Fibroblast of pulmonary artery (primary cell): ENCODE measurements at regions not wholly inside any gene's neighbourhood (a gene's known extent, or its start where the extent isn't known, plus 50 kb on each side); places are given as distances from the start of the nearest gene placed in this dataset.

ENCODE experiments used
- DNase-seq: peaks from one replicate; pipeline ENCODE4 v3.0.0-alpha.2; 2010; ENCODE audit warnings: low read depth
- H3K4me3 ChIP-seq: replicated peaks from 2 replicates; pipeline ENCODE4 v1.5.1; 2011; ENCODE audit warnings: low read depth, mild to moderate bottlenecking, control low read depth, low read length, moderate library complexity
- CTCF ChIP-seq: IDR thresholded peaks from 2 replicates; pipeline ENCODE4 v1.5.1; 2011; ENCODE audit warnings: mild to moderate bottlenecking, control low read depth, low read length, inconsistent platforms; ENCODE audit errors: missing control alignments

GRCh38 chr3:110918963-110919362, 152.7 kb upstream of the NECTIN3 start:
- H3K4me3 ChIP-seq, result no peak overlapping the region
- TF ChIP-seq CTCF, result no peak
- DNase-seq, result no peak

- no peak for TF ChIP-seq CTCF
- DNase-seq, result no peak
- no peak overlapping the region for H3K4me3 ChIP-seq
These were observed 145.8 kb upstream of the NECTIN3 start for GRCh38 chr3:110925798-110926197.

GRCh38 chr3:110928016-110928662, 143.5 kb upstream of the NECTIN3 start:
- no peak for DNase-seq
- no peak overlapping the region for H3K4me3 ChIP-seq
- no peak for TF ChIP-seq CTCF

GRCh38 chr3:110929816-110930215, 141.8 kb upstream of the NECTIN3 start:
- no peak for DNase-seq
- no peak for TF ChIP-seq CTCF
- H3K4me3 ChIP-seq, result no peak overlapping the region

- TF ChIP-seq CTCF, result no peak
- DNase-seq, result no peak
- H3K4me3 ChIP-seq, result no peak overlapping the region
These were observed 139.0 kb upstream of the NECTIN3 start for GRCh38 chr3:110932567-110932966.

- no peak for TF ChIP-seq CTCF
- H3K4me3 ChIP-seq, result no peak overlapping the region
- peak; percentile 22 for DNase-seq
These were observed 137.7 kb upstream of the NECTIN3 start for GRCh38 chr3:110933821-110934426.

- TF ChIP-seq CTCF, result no peak
- no peak for DNase-seq
- no peak overlapping the region for H3K4me3 ChIP-seq
These were observed 133.0 kb upstream of the NECTIN3 start for GRCh38 chr3:110938629-110939028.
